GM12892 (cell line): ENCODE measurements at regions not wholly inside any gene's neighbourhood (a gene's known extent, or its start where the extent isn't known, plus 50 kb on each side); places are given as distances from the start of the nearest gene placed in this dataset.

Experiments
- POLR2A ChIP-seq: IDR thresholded peaks from 2 replicates; pipeline ENCODE4 v1.6.1; 2011; ENCODE audit warnings: low read depth, low read length, control low read depth
- TAF1 ChIP-seq: IDR thresholded peaks from 2 replicates; pipeline ENCODE4 v1.6.1; 2011; ENCODE audit warnings: low read depth, mild to moderate bottlenecking, control low read depth, low read length, borderline replicate concordance

- TF ChIP-seq POLR2A: no peak
- no peak for TF ChIP-seq TAF1
These were observed 212.1 kb downstream of the MAF start for GRCh38 chr16:79388396-79388795.
